Activated naive CD4-positive, alpha-beta T cell treated with anti-CD3 and anti-CD28 coated beads, Interleukin-2, amount 50 U/mL, for 72 hours (primary cell): ENCODE measurements at regions not wholly inside any gene's neighbourhood (a gene's known extent, or its start where the extent isn't known, plus 50 kb on each side); places are given as distances from the start of the nearest gene placed in this dataset.
"Not testable (repeated sequence)": the region's sequence is repeated elsewhere in the genome, so short reads cannot be mapped to it uniquely, and the experiment has no call there.

ENCODE experiments used
- ATAC-seq, 2 donors: fragments of 150-1000 bp; cut with Tn5 transposase; 2 replicates each; pipeline ENCODE4 v1.10.0; 2021; ENCODE audit warnings: mild to moderate bottlenecking in 2 of 2, moderate library complexity in 2 of 2
- DNase-seq, 2 donors: peaks; one replicate each; pipeline ENCODE4 v3.0.0; 2021 to 2022; ENCODE audit warnings: low spot score in 2 of 2
- H3K27ac Mint-ChIP-seq, 2 donors: one replicate each; pipeline ENCODE4 v1.8.0; 2022; ENCODE audit warnings: mild to moderate bottlenecking in 2 of 2, mixed read lengths in 2 of 2
- H3K36me3 Mint-ChIP-seq, 2 donors: one replicate each; pipeline ENCODE4 v1.8.0; 2022; ENCODE audit warnings: mixed read lengths in 2 of 2
- H3K9me3 Mint-ChIP-seq, 2 donors: one replicate each; pipeline ENCODE4 v1.8.0; 2022; ENCODE audit warnings: mixed read lengths in 2 of 2

DNA sequence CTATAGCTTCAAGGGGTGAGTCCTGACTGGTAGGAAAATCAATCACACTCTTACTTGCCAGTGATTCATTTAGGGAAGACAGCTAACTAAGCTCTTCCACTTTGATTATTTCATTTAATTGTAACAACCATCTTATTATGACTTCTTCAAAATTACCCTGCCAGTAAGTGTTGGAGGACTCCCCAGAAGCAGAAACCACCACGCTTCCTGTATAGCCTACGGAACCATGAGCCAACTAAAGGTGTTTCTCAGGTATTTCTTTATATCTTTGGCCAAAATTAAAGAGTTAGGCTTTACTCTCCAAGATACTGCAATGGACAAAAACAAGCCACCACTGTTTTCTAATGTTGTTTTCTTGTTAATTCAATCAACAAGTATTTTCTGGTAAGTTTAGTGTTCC is 61.0 kb downstream of the FOXD4L5 start:
- ATAC-seq, H3K36me3 Mint-ChIP-seq, H3K9me3 Mint-ChIP-seq, H3K27ac Mint-ChIP-seq: not testable (repeated sequence)
- DNase-seq, result peak in 1 of 2 donors; percentile 21

DNA sequence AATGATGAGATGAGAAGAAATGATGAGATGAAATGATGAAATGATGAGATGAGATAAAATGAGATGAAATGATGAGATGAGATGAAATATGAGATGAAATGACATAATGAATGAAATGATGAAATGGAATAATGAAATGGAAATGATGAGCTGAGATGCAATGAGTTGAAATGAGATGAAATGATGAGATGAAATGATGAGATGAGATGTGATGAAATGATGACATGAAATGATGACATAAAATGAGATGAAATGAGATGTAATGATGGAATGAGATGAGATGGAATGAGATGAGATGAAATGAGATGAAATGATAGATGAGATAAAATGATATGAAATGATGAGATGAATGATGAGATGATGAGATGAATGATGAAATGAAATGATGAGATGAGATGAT is 76.2 kb downstream of the FOXD4L5 start:
- Mint-ChIP-seq H3K9me3 (peaks cover 18 to 24% of the 10 kb centered on the region in 2 donors), H3K27ac (peak overlapping the region in 1 of 2 donors; percentile 68), H3K36me3 (peaks cover 13 to 14% of the 10 kb centered on the region in 2 donors)
- not testable (repeated sequence) for ATAC-seq, DNase-seq

DNA sequence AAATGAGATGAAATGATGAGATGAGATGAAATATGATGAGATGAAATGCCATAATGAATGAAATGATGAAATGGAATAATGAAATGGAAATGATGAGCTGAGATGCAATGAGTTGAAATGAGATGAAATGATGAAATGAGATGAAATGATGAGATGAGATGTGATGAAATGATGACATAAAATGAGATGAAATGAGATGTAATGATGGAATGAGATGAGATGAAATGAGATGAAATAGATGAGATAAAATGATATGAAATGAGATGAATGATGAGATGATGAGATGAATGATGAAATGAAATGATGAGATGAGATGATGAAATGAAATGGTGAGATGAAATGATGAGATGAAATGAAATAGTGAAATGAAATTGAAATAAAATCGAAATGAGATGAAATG is 77.7 kb downstream of the FOXD4L5 start:
- peaks cover 13 to 14% of the 10 kb centered on the region in 2 donors for H3K36me3 Mint-ChIP-seq
- not testable (repeated sequence) for H3K27ac Mint-ChIP-seq, ATAC-seq

DNA sequence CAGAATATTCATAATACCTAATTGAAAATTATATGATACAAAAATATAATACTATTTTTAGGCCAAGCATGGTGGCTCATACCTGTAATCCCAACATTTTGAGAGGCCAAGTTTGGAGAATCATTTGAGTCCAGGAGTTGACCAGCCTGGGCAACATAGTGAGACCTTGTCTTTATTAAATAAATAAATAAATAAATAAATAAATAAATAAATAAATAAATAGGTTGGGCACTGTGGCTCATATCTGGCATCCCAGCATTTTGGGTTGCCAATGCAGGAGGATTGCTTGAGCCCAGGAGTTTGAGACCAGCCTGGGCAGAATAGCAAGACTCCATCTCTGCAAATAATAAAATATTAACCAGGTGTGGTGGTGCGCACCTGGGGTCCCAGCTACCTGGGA is 79.2 kb downstream of the FOXD4L5 start:
- not testable (repeated sequence) for H3K27ac Mint-ChIP-seq, DNase-seq, ATAC-seq
- Mint-ChIP-seq H3K9me3 (peaks cover 18 to 24% of the 10 kb centered on the region in 2 donors), H3K36me3 (peaks cover 13 to 14% of the 10 kb centered on the region in 2 donors)

More for the DNA sequence above, 77.7 kb downstream of the FOXD4L5 start:
- DNase-seq, result not testable (repeated sequence)
- H3K9me3 Mint-ChIP-seq, result peaks cover 18 to 24% of the 10 kb centered on the region in 2 donors

DNA sequence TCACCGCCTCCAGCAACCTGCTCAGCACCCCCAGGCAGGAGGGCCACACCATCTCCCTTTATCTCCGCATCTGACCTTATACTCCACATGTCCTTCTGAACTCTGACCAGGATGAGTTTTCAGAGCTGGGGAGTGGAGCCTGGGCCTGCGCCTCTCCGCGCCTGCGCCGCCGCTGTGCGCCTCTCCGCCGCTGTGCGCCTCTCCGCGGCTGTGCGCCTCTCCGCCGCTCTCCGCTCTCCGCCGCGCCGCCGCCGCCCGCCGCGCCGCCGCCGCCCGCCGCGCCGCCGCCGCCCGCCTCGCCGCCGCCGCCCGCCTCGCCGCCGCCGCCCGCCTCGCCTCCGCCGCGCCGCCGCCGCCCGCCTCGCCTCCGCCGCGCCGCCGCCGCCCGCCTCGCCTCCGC is 89.2 kb downstream of the FOXD4L5 start:
- not testable (repeated sequence) for H3K9me3 Mint-ChIP-seq, DNase-seq, H3K36me3 Mint-ChIP-seq, H3K27ac Mint-ChIP-seq, ATAC-seq

DNA sequence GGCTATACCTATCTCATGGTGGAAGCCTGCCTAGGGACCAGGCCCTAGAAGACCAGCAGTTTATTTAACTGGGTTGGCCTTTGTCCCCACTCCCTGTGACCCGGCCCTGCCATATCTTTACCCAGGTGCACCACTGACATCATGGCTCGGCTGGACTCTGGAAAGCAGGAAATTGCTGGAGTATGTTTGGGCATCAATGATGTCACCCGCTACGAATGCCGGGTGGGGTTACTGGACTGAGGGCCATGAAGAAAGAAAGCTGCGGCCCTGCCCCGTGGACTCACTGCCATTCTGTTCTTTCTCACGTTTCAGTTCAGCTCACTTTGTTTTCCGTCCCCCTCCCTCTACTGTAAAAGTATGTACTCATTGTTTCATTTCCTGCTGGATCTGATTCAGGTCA is 129.1 kb downstream of the FOXD4L5 start:
- not testable (repeated sequence) for DNase-seq, H3K36me3 Mint-ChIP-seq, ATAC-seq, H3K9me3 Mint-ChIP-seq, H3K27ac Mint-ChIP-seq
